HepG2 (cell line): ENCODE measurements at regions not wholly inside any gene's neighbourhood (a gene's known extent, or its start where the extent isn't known, plus 50 kb on each side); places are given as distances from the start of the nearest gene placed in this dataset.

Experiments used
- ATAC-seq: fragments of 200-7000 bp; cut with Tn5 transposase; 3 replicates; pipeline ENCODE4 v1.9.1; 2020; ENCODE audit warnings: mild to moderate bottlenecking, moderate library complexity
- BruUV-seq: library from RNA; stranded (reverse); fragments of 400-500 nt; replicated peaks from 2 replicates; lab custom pipeline; 2021; lab: Mats Ljungman, UMichigan
- CTCF ChIA-PET: fragments of 300-600 bp; formaldehyde crosslinking; extraction: SDS; loops from one replicate; lab custom pipeline; 2021; ENCODE audit warnings: low total read pairs, inconsistent platforms, low intra/inter-chr PET ratio; lab: Yijun Ruan, JAX
- POLR2A ChIA-PET: fragments of 350-600 bp; sonication (Branson Sonifier 250); formaldehyde crosslinking; loops from one replicate; lab custom pipeline; 2020; ENCODE audit warnings: antibody characterized with exemption, inconsistent platforms; lab: Yijun Ruan, JAX
- DNase-seq: peaks from one replicate; pipeline ENCODE4 v3.0.0-alpha.2; 2015; ENCODE audit warnings: low spot score
- FAIRE-seq: peaks from 3 replicates; lab custom pipeline; 2011; peaks lifted over from hg19 to GRCh38; lab: Jason Lieb, UNC
- H2AFZ ChIP-seq: one replicate; pipeline ENCODE4 v1.6.1; 2011; ENCODE audit warnings: low read length, inconsistent platforms
- H3K27ac ChIP-seq: fragments of 300-600 bp; 3 replicates; pipeline ENCODE4 v1.8.0; 2011; ENCODE audit warnings: mixed run types, mild to moderate bottlenecking, mixed read lengths, low read length, inconsistent platforms; ENCODE audit not compliant: insufficient read depth; ENCODE audit errors: extremely low read length
- H3K27me3 ChIP-seq, 2 experiments: fragments of 200-600 bp in 1 of 2; 2 replicates in 1 of 2; 3 replicates in 1 of 2; pipeline versions ENCODE4 v1.6.0 to v1.8.0; 2011; ENCODE audit warnings: low read length in 2 of 2, mild to moderate bottlenecking in 2 of 2, moderate library complexity in 2 of 2, inconsistent platforms in 1 of 2; ENCODE audit not compliant: insufficient read depth in 2 of 2, control insufficient read depth in 1 of 2
- H3K36me3 ChIP-seq, 2 experiments: fragments of 200-600 bp in 1 of 2; replicated peaks in 1 of 2; 2 replicates in 1 of 2; 3 replicates in 1 of 2; pipeline versions ENCODE4 v1.5.1 to v1.8.0; 2011; ENCODE audit warnings: low read length in 2 of 2, inconsistent platforms in 1 of 2; ENCODE audit not compliant: insufficient read depth in 2 of 2, control insufficient read depth in 1 of 2
- H3K4me1 ChIP-seq: 2 replicates; pipeline ENCODE4 v1.5.1; 2012; ENCODE audit warnings: low read length, inconsistent platforms; ENCODE audit not compliant: insufficient read depth
- H3K4me2 ChIP-seq: 2 replicates; pipeline ENCODE4 v1.6.0; 2011; ENCODE audit warnings: low read depth, low read length, inconsistent platforms
- H3K4me3 ChIP-seq, 3 experiments: fragments of 200-600 bp in 1 of 3; sonication (generic), shearing (Covaris generic) in 1 of 3; replicated peaks in 1 of 3; 2 replicates each; pipeline ENCODE4 v1.5.1; 2011 to 2016; ENCODE audit warnings: low read length in 3 of 3, inconsistent platforms in 2 of 3, low read depth in 2 of 3, mild to moderate bottlenecking in 2 of 3, control low read depth in 1 of 3, mixed read lengths in 1 of 3; ENCODE audit not compliant: insufficient read depth in 1 of 3
- H3K79me2 ChIP-seq: one replicate; pipeline ENCODE4 v1.6.1; 2011; ENCODE audit warnings: low read length, inconsistent platforms; ENCODE audit not compliant: insufficient read depth
- H3K9ac ChIP-seq: 2 replicates; pipeline ENCODE4 v1.6.0; 2011; ENCODE audit warnings: mild to moderate bottlenecking, low read depth, low read length, inconsistent platforms; ENCODE audit not compliant: insufficient read depth
- H3K9me3 ChIP-seq: 2 replicates; pipeline ENCODE4 v1.5.1; 2012; ENCODE audit warnings: mild to moderate bottlenecking, low read length
- H4K20me1 ChIP-seq: 2 replicates; pipeline ENCODE4 v1.6.0; 2011; ENCODE audit warnings: inconsistent platforms, mild to moderate bottlenecking, low read length, moderate library complexity; ENCODE audit not compliant: insufficient read depth
- FOXP1 ChIP-seq, 2 experiments: fragments of 450-650 bp in 1 of 2; IDR thresholded peaks; 2 replicates each; pipeline ENCODE4 v1.6.1; 2017 to 2018; ENCODE audit warnings: antibody characterized with exemption in 1 of 2
- HMGXB4 ChIP-seq, 2 experiments: sonication (generic) in 1 of 2; formaldehyde crosslinking in 1 of 2; IDR thresholded peaks; 2 replicates each; pipeline versions ENCODE4 v1.4.0 to v1.6.1; 2018 to 2020; ENCODE audit warnings: missing genetic modification reagents in 2 of 2, borderline replicate concordance in 1 of 2, low read depth in 1 of 2, mild to moderate bottlenecking in 1 of 2, missing biosample characterization in 1 of 2
- HNRNPH1 ChIP-seq: fragments of 200-400 bp; formaldehyde crosslinking; optimal IDR thresholded peaks from 2 replicates; pipeline ENCODE3; 2017; ENCODE audit warnings: mild to moderate bottlenecking, low read depth, low read length
- KLF6 ChIP-seq: IDR thresholded peaks from 2 replicates; pipeline ENCODE4 v1.8.0; 2016; ENCODE audit warnings: missing biosample characterization, missing genetic modification reagents
- NBN ChIP-seq: fragments of 450-650 bp; conservative IDR thresholded peaks from 2 replicates; pipeline ENCODE4 v1.6.1; 2017
- PHB2 ChIP-seq: fragments of 450-650 bp; IDR thresholded peaks from 2 replicates; pipeline ENCODE4 v1.6.1; 2018; ENCODE audit not compliant: partially characterized antibody
- REXO4 ChIP-seq: sonication (generic); formaldehyde crosslinking; IDR thresholded peaks from 2 replicates; pipeline ENCODE4 v1.8.0; 2022; ENCODE audit warnings: missing genetic modification reagents, mild to moderate bottlenecking, borderline replicate concordance
- RFX1 ChIP-seq: fragments of 450-650 bp; IDR thresholded peaks from 2 replicates; pipeline ENCODE4 v1.6.1; 2017
- RFX5 ChIP-seq: IDR thresholded peaks from 2 replicates; pipeline ENCODE4 v1.6.1; 2011; ENCODE audit warnings: low read depth, low read length, improper control_type of control experiment
- RFXAP ChIP-seq: sonication (generic); formaldehyde crosslinking; IDR thresholded peaks from 2 replicates; pipeline ENCODE4 v1.4.0; 2020; ENCODE audit warnings: missing genetic modification reagents, borderline replicate concordance
- SPEN ChIP-seq: sonication (generic); formaldehyde crosslinking; IDR thresholded peaks from 2 replicates; pipeline ENCODE4 v1.5.1; 2020; ENCODE audit warnings: low read depth, mild to moderate bottlenecking, missing genetic modification reagents
- ZNF354B ChIP-seq: sonication (generic); formaldehyde crosslinking; IDR thresholded peaks from 2 replicates; pipeline ENCODE4 v1.8.0; 2022; ENCODE audit warnings: mild to moderate bottlenecking, missing genetic modification reagents
- ZNF549 ChIP-seq: sonication (generic); formaldehyde crosslinking; IDR thresholded peaks from 2 replicates; pipeline ENCODE4 v1.5.0; 2020; ENCODE audit warnings: missing genetic modification reagents
- WGBS: methylation state at CpG from one replicate; pipeline ENCODE4 v1.1.6; 2017; ENCODE audit warnings: low lambda C conversion rate; 5-methylcytosine and 5-hydroxymethylcytosine counted together
- in situ Hi-C: cut with HindIII; loops from 2 replicates; pipeline ENCODE4 v1.10.0; 2017; ENCODE audit warnings: low pct_unique_long_range_greater_than_20kb; ENCODE audit not compliant: extremely low pct_ligation_motif_present
- intact Hi-C: fragments of 100-400 bp; cut with micrococcal nuclease; formaldehyde crosslinking; loops from one replicate; pipeline ENCODE4 v1.10.0; 2022; ENCODE audit not compliant: unreplicated experiment
- TF ChIP-seq, protein P1 (sequence below): sonication (generic); formaldehyde crosslinking; IDR thresholded peaks from 2 replicates; pipeline ENCODE4 v1.8.0; 2022; ENCODE audit warnings: mild to moderate bottlenecking, missing genetic modification reagents, borderline replicate concordance
- TF ChIP-seq, protein P2 (sequence below): sonication (generic); formaldehyde crosslinking; conservative IDR thresholded peaks from 2 replicates; pipeline ENCODE4 v1.5.0; 2020; ENCODE audit warnings: missing genetic modification reagents

DNA sequence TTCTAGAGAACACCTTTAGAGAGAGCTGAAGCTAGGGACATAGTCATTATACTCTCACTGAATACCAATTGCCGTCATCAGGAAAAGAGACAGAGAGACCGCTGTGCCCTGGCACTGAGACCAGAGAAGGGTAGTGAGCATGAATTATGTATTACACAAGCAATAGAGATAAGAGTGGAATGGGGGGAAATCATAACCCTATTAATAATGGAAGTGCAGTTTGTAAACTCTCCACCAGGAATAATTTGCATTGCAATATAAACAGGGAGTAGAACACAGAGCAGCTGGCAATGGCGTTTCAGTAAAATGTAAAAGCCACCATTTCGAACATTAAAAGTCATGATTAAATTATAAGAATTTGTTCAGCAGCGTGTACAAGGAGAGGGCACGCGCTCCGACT, 244.5 kb downstream of the MAFB start:
- Histone ChIP-seq H3K27ac (no peak overlapping the region), H3K9me3 (no peaks in the 10 kb centered on the region), H3K79me2 (no peaks in the 10 kb centered on the region), H3K4me1 (no peaks in the 10 kb centered on the region), H3K27me3 (no peaks in the 10 kb centered on the region), H3K36me3 (no peaks in the 10 kb centered on the region), H4K20me1 (no peaks in the 10 kb centered on the region), H3K4me2 (no peak overlapping the region), H2AFZ (no peak overlapping the region), H3K4me3 (no peak overlapping the region), H3K9ac (no peak overlapping the region)
- intact Hi-C loops (no loop called here), in situ Hi-C loops (no loop called here)
- FAIRE-seq = no peak
- POLR2A ChIA-PET = no interaction called here
- no peak for ATAC-seq
- TF ChIP-seq RFX5 (no peak), RFXAP (no peak), HNRNPH1 (no peak), RFX1 (no peak), PHB2 (no peak), REXO4 (CRISPR knock-in tag) (no peak), KLF6 (CRISPR knock-in tag) (no peak)
- TF ChIP-seq, protein P1, sequence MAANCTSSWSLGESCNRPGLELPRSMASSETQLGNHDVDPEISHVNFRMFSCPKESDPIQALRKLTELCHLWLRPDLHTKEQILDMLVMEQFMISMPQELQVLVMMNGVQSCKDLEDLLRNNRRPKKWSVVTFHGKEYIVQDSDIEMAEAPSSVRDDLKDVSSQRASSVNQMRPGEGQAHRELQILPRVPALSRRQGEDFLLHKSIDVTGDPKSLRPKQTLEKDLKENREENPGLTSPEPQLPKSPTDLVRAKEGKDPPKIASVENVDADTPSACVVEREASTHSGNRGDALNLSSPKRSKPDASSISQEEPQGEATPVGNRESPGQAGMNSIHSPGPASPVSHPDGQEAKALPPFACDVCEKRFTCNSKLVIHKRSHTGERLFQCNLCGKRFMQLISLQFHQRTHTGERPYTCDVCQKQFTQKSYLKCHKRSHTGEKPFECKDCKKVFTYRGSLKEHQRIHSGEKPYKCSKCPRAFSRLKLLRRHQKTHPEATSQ = no peak
- no peak for DNase-seq
- no TSS peak for BruUV-seq
- WGBS = 28% methylated on average over 8 of the region's 8 CpGs
- CTCF ChIA-PET = no interaction called here

GRCh38 chr20:40443753-40444152, 245.3 kb downstream of the MAFB start:
- no peak for FAIRE-seq
- intact Hi-C loops = no loop called here
- BruUV-seq = no TSS peak
- no peak overlapping the region for H3K27ac ChIP-seq
- ChIA-PET CTCF (no interaction called here), POLR2A (no interaction called here)
- in situ Hi-C loops = no loop called here
- no peaks in the 10 kb centered on the region for H3K36me3 ChIP-seq
- no peaks in the 10 kb centered on the region for H3K79me2 ChIP-seq
- DNase-seq = no peak
- no peaks in the 10 kb centered on the region for H4K20me1 ChIP-seq
- H3K9me3 ChIP-seq = no peaks in the 10 kb centered on the region
- no peak overlapping the region for H3K4me2 ChIP-seq
- H3K4me1 ChIP-seq = no peaks in the 10 kb centered on the region
- H3K4me3 ChIP-seq = no peak overlapping the region
- no peak overlapping the region for H2AFZ ChIP-seq
- no peaks in the 10 kb centered on the region for H3K27me3 ChIP-seq
- WGBS = 6% methylated on average over 5 of the region's 5 CpGs
- no peak overlapping the region for H3K9ac ChIP-seq
- no peak for ATAC-seq
- TF ChIP-seq ZNF354B (no peak), SPEN (CRISPR knock-in tag) (no peak), ZNF549 (CRISPR knock-in tag) (no peak), FOXP1 (IDR thresholded peaks at IDR 0.05) (no peak), FOXP1 (CRISPR knock-in tag; IDR thresholded peaks at IDR 0.05) (no peak), HMGXB4 (CRISPR knock-in tag; IDR thresholded peaks at IDR 0.05; ENCODE audit: borderline replicate concordance in 1 of 2, low read depth in 1 of 2) (no peak), NBN (no peak)
- TF ChIP-seq, protein P2, sequence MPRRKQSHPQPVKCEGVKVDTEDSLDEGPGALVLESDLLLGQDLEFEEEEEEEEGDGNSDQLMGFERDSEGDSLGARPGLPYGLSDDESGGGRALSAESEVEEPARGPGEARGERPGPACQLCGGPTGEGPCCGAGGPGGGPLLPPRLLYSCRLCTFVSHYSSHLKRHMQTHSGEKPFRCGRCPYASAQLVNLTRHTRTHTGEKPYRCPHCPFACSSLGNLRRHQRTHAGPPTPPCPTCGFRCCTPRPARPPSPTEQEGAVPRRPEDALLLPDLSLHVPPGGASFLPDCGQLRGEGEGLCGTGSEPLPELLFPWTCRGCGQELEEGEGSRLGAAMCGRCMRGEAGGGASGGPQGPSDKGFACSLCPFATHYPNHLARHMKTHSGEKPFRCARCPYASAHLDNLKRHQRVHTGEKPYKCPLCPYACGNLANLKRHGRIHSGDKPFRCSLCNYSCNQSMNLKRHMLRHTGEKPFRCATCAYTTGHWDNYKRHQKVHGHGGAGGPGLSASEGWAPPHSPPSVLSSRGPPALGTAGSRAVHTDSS (CRISPR knock-in tag) = no peak
